ENCODE measurements at regions not wholly inside any gene's neighbourhood (a gene's known extent, or its start where the extent isn't known, plus 50 kb on each side); places are given as distances from the start of the nearest gene placed in this dataset.

- Histone ChIP-seq H4K5ac (ENCODE audit: insufficient read length, low read depth, low read length) (no peak overlapping the region), H2BK12ac (ENCODE audit: insufficient read length, low read depth, low read length) (no peak overlapping the region), H3K79me1 (ENCODE audit: insufficient read depth, low read depth, low read length, poor library complexity, severe bottlenecking) (no peaks in the 10 kb centered on the region), H3K27me3 (ENCODE audit: insufficient read depth, low read length) (no peaks in the 10 kb centered on the region), H3K4ac (ENCODE audit: low read depth, low read length) (no peak overlapping the region), H2BK5ac (ENCODE audit: insufficient read length, low read length) (no peak overlapping the region), H3K23me2 (ENCODE audit: insufficient read length, low read depth, low read length, poor library complexity, severe bottlenecking) (no peaks in the 10 kb centered on the region), H2BK20ac (ENCODE audit: low read depth, low read length, poor library complexity, severe bottlenecking) (no peak overlapping the region), H2AK5ac (ENCODE audit: insufficient read length, low read length) (no peak overlapping the region), H3K27ac (ENCODE audit: insufficient read length, low read depth, low read length) (no peak overlapping the region), H3K9me3 (ENCODE audit: control insufficient read depth, low read depth, low read length) (no peaks in the 10 kb centered on the region), H3K56ac (ENCODE audit: insufficient read length, low read depth, low read length) (no peak overlapping the region), H3K14ac (ENCODE audit: insufficient read depth, low read length) (no peak overlapping the region), H2BK15ac (ENCODE audit: low read depth, low read length) (no peak overlapping the region), H3T11ph (ENCODE audit: low read length) (no peak overlapping the region), H3K18ac (ENCODE audit: insufficient read length, low read depth, low read length) (no peak overlapping the region), H2BK120ac (ENCODE audit: low read depth, low read length, poor library complexity, severe bottlenecking) (no peak overlapping the region), H3K4me1 (ENCODE audit: insufficient read depth, low read length) (no peaks in the 10 kb centered on the region), H3K4me2 (ENCODE audit: insufficient read depth, insufficient read length, low read length) (no peak overlapping the region), H3K79me2 (ENCODE audit: insufficient read depth, low read length) (no peaks in the 10 kb centered on the region), H4K8ac (replicated peaks; ENCODE audit: insufficient read length, low read depth, low read length) (no peak overlapping the region), H3K9ac (ENCODE audit: extremely low read depth, insufficient read length, low read length) (no peak overlapping the region), H3K23ac (ENCODE audit: insufficient read length, low read depth, low read length) (no peak overlapping the region), H4K91ac (ENCODE audit: insufficient read length, low read depth, low read length) (no peak overlapping the region), H2AFZ (ENCODE audit: low read length) (no peak overlapping the region), H4K20me1 (ENCODE audit: control insufficient read depth, insufficient read depth, insufficient read length) (no peaks in the 10 kb centered on the region)
- Mint-ChIP-seq H3K9me3 (peaks cover 2 to 8% of the 10 kb centered on the region in 2 experiments; a peak in 4 of 5 replicates), H3K36me3 (ENCODE audit: insufficient read depth in 1 of 3, low read depth in 3 of 3) (peaks cover 0 to 3% (median 2%) of the 10 kb centered on the region in 3 experiments; a peak in 3 of 7 replicates), H3K27me3 (ENCODE audit: low read depth) (peaks cover 90% of the 10 kb centered on the region), H3K4me1 (peaks cover 0 to 5% of the 10 kb centered on the region in 2 experiments; a peak in 2 of 4 replicates), H3K27ac (peak overlapping the region in 1 of 3 experiments; percentile 90; a peak in 2 of 7 replicates), H3K4me3 (no peak overlapping the region)
- no CpG with 5 or more reads among the region's 4 CpGs for WGBS (ENCODE audit: extremely low coverage, insufficient read length, low lambda C conversion rate)
- no peak for DNase-seq
- no peak for TF ChIP-seq CTCF (conservative IDR thresholded peaks at IDR 0.05)
These were observed 293.5 kb downstream of the MN1 start for GRCh38 chr22:27507935-27508526.
